Adrenal gland (tissue), 5 donors: ENCODE measurements at regions not wholly inside any gene's neighbourhood (a gene's known extent, or its start where the extent isn't known, plus 50 kb on each side); places are given as distances from the start of the nearest gene placed in this dataset.

Experiments
- CTCF ChIP-seq, 6 experiments: fragments of 450-650 bp in 4 of 6; fragments of 200-600 bp in 2 of 6; sonication (generic) in 1 of 6; IDR thresholded peaks; 1 replicate in 5 of 6; 2 replicates in 1 of 6; pipeline versions ENCODE4 v1.5.1 to v1.8.0; 2016 to 2021; ENCODE audit warnings: antibody characterized with exemption in 6 of 6, mild to moderate bottlenecking in 2 of 6, moderate library complexity in 1 of 6
- POLR2A ChIP-seq, 2 donors: fragments of 450-650 bp; IDR thresholded peaks; one replicate each; pipeline ENCODE4 v1.6.1; 2017; ENCODE audit warnings: antibody characterized with exemption in 2 of 2, mild to moderate bottlenecking in 2 of 2, moderate library complexity in 1 of 2
- donor health status: DM: no; HTN: no; CAD: no.

GRCh38 chr2:111710613-111711012 is 173.4 kb downstream of the ANAPC1 start:
- TF ChIP-seq CTCF (IDR thresholded peaks at IDR 0.05) = no peak
- no peak for TF ChIP-seq POLR2A (IDR thresholded peaks at IDR 0.05)
